Pancreas (tissue), 10 donors: ENCODE measurements at regions not wholly inside any gene's neighbourhood (a gene's known extent, or its start where the extent isn't known, plus 50 kb on each side); places are given as distances from the start of the nearest gene placed in this dataset.

Source experiments
- ATAC-seq, 4 donors: fragments of 200-7000 bp; cut with Tn5 transposase; one replicate each; pipeline versions ENCODE4 v1.8.0 to v1.9.1; 2020; ENCODE audit warnings: mild to moderate bottlenecking in 4 of 4, moderate library complexity in 4 of 4
- DNase-seq, 6 donors: peaks; one replicate each; pipeline ENCODE4 v3.0.0-alpha.2; 2020
- FAIRE-seq: peaks from 2 replicates; lab custom pipeline; 2012; peaks lifted over from hg19 to GRCh38; lab: Jason Lieb, UNC
- H3K27ac ChIP-seq, 4 donors: fragments of 200-600 bp; sonication (generic); 1 replicate in 3 of 4; 2 replicates in 1 of 4; pipeline versions ENCODE4 v1.5.0 to v1.8.0; 2020
- H3K27me3 ChIP-seq, 4 donors: fragments of 200-600 bp; one replicate each; pipeline ENCODE4 v1.8.0; 2021
- H3K36me3 ChIP-seq, 3 donors: fragments of 200-600 bp; sonication (generic) in 1 of 3; one replicate each; pipeline versions ENCODE4 v1.5.0 to v1.8.0; 2020 to 2021
- H3K4me1 ChIP-seq, 3 donors: fragments of 200-600 bp; one replicate each; pipeline ENCODE4 v1.8.0; 2021
- H3K4me3 ChIP-seq, 4 donors: fragments of 200-600 bp; sonication (generic) in 2 of 4; one replicate each; pipeline versions ENCODE4 v1.5.0 to v1.8.0; 2020 to 2021
- H3K9me3 ChIP-seq, 4 donors: fragments of 200-600 bp; one replicate each; pipeline ENCODE4 v1.8.0; 2021
- WGBS, 2 donors: extraction: QIAGEN DNeasy Blood & Tissue Kit; methylation state at CpG; one replicate each; pipeline ENCODE4 v1.1.7; 2013; 5-methylcytosine and 5-hydroxymethylcytosine counted together
- intact Hi-C, 3 donors: fragments of 100-400 bp; cut with DNase I; formaldehyde crosslinking; loops; one replicate each; pipeline versions ENCODE4 v1.11.1 to v1.14.2; 2022
- TF ChIP-seq, protein P1 (sequence below), 4 donors: fragments of 200-600 bp; sonication (generic) in 3 of 4; IDR thresholded peaks; one replicate each; pipeline versions ENCODE4 v1.5.0 to v1.8.0; 2021; ENCODE audit warnings: antibody characterized with exemption in 4 of 4
- donor health status: healthy with polysubstance abuse.
- donor health status: DM: no; HTN: no; CAD: no; lungs with moderate emphysema.
- donor health status: DM: no; HTN: no; CAD: no.
- donor health status: control.
- donor health status: control.
- donor health status: Bipolar disorder and iron deficiency.
- donor health status: DM: yes; HTN: yes; CAD: no.
- donor health status: DM: no; HTN: no; CAD: no.
- donor health status: DM: no; HTN: no; CAD: no.
- donor health status: DM: yes; HTN: yes; CAD: no.

DNA sequence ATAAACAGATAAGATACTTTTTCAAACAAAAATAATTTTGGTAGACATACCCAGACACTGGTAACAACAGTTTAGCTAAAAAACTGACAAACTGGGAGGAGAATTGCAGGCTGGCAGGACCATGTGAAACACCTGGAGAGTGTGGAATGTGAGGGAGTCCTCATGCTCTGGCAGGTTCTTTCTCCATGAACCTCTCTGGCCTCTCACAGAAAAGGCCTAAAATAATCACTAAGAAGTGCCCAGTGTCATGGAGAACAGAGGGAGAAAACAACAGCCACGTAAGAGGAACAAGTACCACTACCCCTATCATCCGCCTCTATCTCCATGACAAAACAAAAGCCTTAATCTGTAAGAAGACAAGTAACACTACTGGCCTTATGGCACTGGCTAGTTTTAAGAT lies 1227.5 kb upstream of the CDH9 start:
- no peaks in the 10 kb centered on the region for H3K27me3 ChIP-seq
- intact Hi-C loops, result no loop called here

GRCh38 chr5:28254846-28255245 lies 1216.5 kb upstream of the CDH9 start:
- intact Hi-C loops, result no loop called here
- no peaks in the 10 kb centered on the region for H3K4me1 ChIP-seq
- no peaks in the 10 kb centered on the region for H3K27me3 ChIP-seq
- DNase-seq, result no peak
- H3K36me3 ChIP-seq, result no peaks in the 10 kb centered on the region
- ATAC-seq, result no peak
- FAIRE-seq, result no peak
- no peaks in the 10 kb centered on the region for H3K9me3 ChIP-seq
- H3K4me3 ChIP-seq, result no peak overlapping the region
- no peak overlapping the region for H3K27ac ChIP-seq
- TF ChIP-seq, protein P1, sequence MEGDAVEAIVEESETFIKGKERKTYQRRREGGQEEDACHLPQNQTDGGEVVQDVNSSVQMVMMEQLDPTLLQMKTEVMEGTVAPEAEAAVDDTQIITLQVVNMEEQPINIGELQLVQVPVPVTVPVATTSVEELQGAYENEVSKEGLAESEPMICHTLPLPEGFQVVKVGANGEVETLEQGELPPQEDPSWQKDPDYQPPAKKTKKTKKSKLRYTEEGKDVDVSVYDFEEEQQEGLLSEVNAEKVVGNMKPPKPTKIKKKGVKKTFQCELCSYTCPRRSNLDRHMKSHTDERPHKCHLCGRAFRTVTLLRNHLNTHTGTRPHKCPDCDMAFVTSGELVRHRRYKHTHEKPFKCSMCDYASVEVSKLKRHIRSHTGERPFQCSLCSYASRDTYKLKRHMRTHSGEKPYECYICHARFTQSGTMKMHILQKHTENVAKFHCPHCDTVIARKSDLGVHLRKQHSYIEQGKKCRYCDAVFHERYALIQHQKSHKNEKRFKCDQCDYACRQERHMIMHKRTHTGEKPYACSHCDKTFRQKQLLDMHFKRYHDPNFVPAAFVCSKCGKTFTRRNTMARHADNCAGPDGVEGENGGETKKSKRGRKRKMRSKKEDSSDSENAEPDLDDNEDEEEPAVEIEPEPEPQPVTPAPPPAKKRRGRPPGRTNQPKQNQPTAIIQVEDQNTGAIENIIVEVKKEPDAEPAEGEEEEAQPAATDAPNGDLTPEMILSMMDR (IDR thresholded peaks at IDR 0.05), result no peak

More for the DNA sequence above, 1227.5 kb upstream of the CDH9 start:
- Histone ChIP-seq H3K9me3 (no peaks in the 10 kb centered on the region), H3K27ac (no peak overlapping the region), H3K4me1 (no peaks in the 10 kb centered on the region), H3K36me3 (no peaks in the 10 kb centered on the region), H3K4me3 (no peak overlapping the region)
- WGBS, 2 donors, result 53 to 57% methylated on average over 2 of the region's 2 CpGs
- TF ChIP-seq, protein P1 (IDR thresholded peaks at IDR 0.05), result no peak
- DNase-seq (no peak), ATAC-seq (no peak), FAIRE-seq (no peak)

DNA sequence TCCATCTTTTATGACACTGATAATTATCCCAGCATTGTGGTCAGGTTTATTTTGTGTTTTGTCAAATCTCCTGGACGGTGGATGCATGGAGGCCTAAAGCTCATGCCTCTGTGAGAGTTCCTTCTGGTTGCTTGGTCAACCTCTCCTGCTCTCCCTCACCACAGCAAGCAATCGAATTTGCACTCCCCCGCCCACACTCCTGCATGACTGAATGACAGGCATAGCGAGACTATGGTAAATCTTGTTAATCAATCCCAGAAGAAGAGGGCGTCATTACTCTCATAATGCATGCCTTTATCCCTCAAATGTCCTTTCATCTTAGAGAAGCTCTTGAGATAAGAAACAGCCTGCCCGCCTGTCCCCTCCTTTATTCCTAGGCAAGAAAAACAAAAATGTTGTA lies 1215.0 kb upstream of the CDH9 start:
- no peaks in the 10 kb centered on the region for H3K9me3 ChIP-seq
- H3K27me3 ChIP-seq, result no peaks in the 10 kb centered on the region
- TF ChIP-seq, protein P1 (IDR thresholded peaks at IDR 0.05), result no peak
- ATAC-seq, result no peak
- H3K4me1 ChIP-seq, result no peaks in the 10 kb centered on the region
- no peak overlapping the region for H3K27ac ChIP-seq
- DNase-seq, result no peak
- FAIRE-seq, result no peak
- 51 to 63% methylated on average over 6 of the region's 6 CpGs for WGBS, 2 donors
- no peaks in the 10 kb centered on the region for H3K36me3 ChIP-seq
- intact Hi-C loops, result no loop called here
- H3K4me3 ChIP-seq, result no peak overlapping the region

- no peak for DNase-seq
- no peaks in the 10 kb centered on the region for H3K27me3 ChIP-seq
- H3K9me3 ChIP-seq, result no peaks in the 10 kb centered on the region
- H3K4me1 ChIP-seq, result no peaks in the 10 kb centered on the region
- FAIRE-seq, result no peak
- H3K36me3 ChIP-seq, result no peaks in the 10 kb centered on the region
- H3K4me3 ChIP-seq, result no peak overlapping the region
- WGBS, 2 donors, result 42 to 45% methylated on average over 5 of the region's 5 CpGs
- peak in 1 of 4 donors; percentile 73 for ATAC-seq
- intact Hi-C loops, result no loop called here
- TF ChIP-seq, protein P1 (IDR thresholded peaks at IDR 0.05), result no peak
- no peak overlapping the region for H3K27ac ChIP-seq
These were observed 1211.5 kb upstream of the CDH9 start for GRCh38 chr5:28249771-28250415.

DNA sequence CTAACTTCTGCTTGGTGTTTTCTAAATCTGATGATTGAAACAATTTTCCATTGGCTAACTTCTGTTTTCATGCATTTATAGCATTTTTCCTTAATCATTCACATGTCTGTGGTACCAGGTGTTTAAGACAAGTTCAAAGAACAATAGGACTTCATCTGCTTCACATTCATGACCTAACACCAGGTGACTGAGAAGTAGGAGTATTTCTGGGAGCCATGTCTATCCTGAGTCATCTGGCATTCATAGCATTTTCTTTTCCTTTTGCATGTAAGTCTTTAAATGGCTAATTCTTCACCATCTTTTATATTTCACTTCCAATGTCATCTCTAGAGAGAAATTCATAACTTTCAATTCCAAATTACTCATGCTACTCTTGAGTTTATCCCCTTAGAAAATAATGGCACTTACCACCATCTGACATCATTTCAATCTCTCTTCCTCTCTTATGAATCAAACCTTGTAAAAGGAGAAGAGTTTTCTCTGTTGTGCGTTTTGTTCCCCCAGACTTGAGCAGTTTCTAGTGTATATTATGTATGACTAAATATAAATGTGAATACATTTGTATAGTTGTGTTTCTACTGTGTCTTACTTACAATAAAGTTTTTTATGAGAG lies 1196.1 kb upstream of the CDH9 start:
- H3K4me3 ChIP-seq, result no peak overlapping the region
- FAIRE-seq (no peak), DNase-seq (no peak), ATAC-seq (no peak)
- 35 to 57% methylated on average over 1 of the region's 1 CpG for WGBS, 2 donors
- H3K36me3 ChIP-seq, result no peaks in the 10 kb centered on the region
- TF ChIP-seq, protein P1 (IDR thresholded peaks at IDR 0.05), result no peak
- H3K27ac ChIP-seq, result no peak overlapping the region
- H3K4me1 ChIP-seq, result no peaks in the 10 kb centered on the region
- H3K9me3 ChIP-seq, result no peaks in the 10 kb centered on the region
- H3K27me3 ChIP-seq, result no peaks in the 10 kb centered on the region
- intact Hi-C loops, result no loop called here
